ENCODE measurements at regions not wholly inside any gene's neighbourhood (a gene's known extent, or its start where the extent isn't known, plus 50 kb on each side); places are given as distances from the start of the nearest gene placed in this dataset.
"Not testable (repeated sequence)": the region's sequence is repeated elsewhere in the genome, so short reads cannot be mapped to it uniquely, and the experiment has no call there.

GRCh38 chr13:44778761-44779484 lies 202.8 kb upstream of the TSC22D1 start:
- Histone ChIP-seq H3F3A (ENCODE audit: insufficient read depth, low read length) (no peaks in the 10 kb centered on the region), H3K36me3 (replicated peaks; ENCODE audit: insufficient read depth, low read length) (no peaks in the 10 kb centered on the region), H3K9me2 (replicated peaks; ENCODE audit: insufficient read depth, low read length) (no peaks in the 10 kb centered on the region), H3K27me3 (replicated peaks; ENCODE audit: insufficient read depth, low read length) (no peaks in the 10 kb centered on the region), H3K4me3 (ENCODE audit: low read length) (no peak overlapping the region), H3K9me3 (replicated peaks; ENCODE audit: insufficient read depth, low read length) (no peaks in the 10 kb centered on the region), H3K9ac (ENCODE audit: low read length) (no peak overlapping the region), H3K4me1 (ENCODE audit: low read length) (no peaks in the 10 kb centered on the region), H3K27ac (ENCODE audit: low read length) (no peak overlapping the region), H4K20me1 (ENCODE audit: insufficient read depth, low read length) (no peaks in the 10 kb centered on the region), H3K4me2 (ENCODE audit: low read depth, low read length) (no peak overlapping the region), H3K79me2 (ENCODE audit: low read length) (no peaks in the 10 kb centered on the region), H2AFZ (ENCODE audit: low read length) (no peak overlapping the region)
- no peak for DNase-seq
- no peak for TF ChIP-seq CTCF (IDR thresholded peaks at IDR 0.05; ENCODE audit: low read length)
- TF ChIP-seq EZH2phosphoT487 (IDR thresholded peaks at IDR 0.05; ENCODE audit: low read length): no peak
- TF ChIP-seq EZH2 (optimal IDR thresholded peaks at IDR 0.05; ENCODE audit: low read depth, low read length): no peak

GRCh38 chr13:44775290-44775689 lies 199.2 kb upstream of the TSC22D1 start:
- H3K9me2 ChIP-seq (replicated peaks; ENCODE audit: insufficient read depth, low read length); H2AFZ ChIP-seq (ENCODE audit: low read length); H3K27ac ChIP-seq (ENCODE audit: low read length); H4K20me1 ChIP-seq (ENCODE audit: insufficient read depth, low read length); H3K9me3 ChIP-seq (replicated peaks; ENCODE audit: insufficient read depth, low read length); H3K27me3 ChIP-seq (replicated peaks; ENCODE audit: insufficient read depth, low read length); H3K9ac ChIP-seq (ENCODE audit: low read length); H3K4me3 ChIP-seq (ENCODE audit: low read length); H3K4me2 ChIP-seq (ENCODE audit: low read depth, low read length); H3K36me3 ChIP-seq (replicated peaks; ENCODE audit: insufficient read depth, low read length); DNase-seq; H3F3A ChIP-seq (ENCODE audit: insufficient read depth, low read length); H3K79me2 ChIP-seq (ENCODE audit: low read length); H3K4me1 ChIP-seq (ENCODE audit: low read length): not testable (repeated sequence)

GRCh38 chr13:44770951-44771350 lies 194.8 kb upstream of the TSC22D1 start:
- Histone ChIP-seq H3K27me3 (replicated peaks; ENCODE audit: insufficient read depth, low read length) (no peaks in the 10 kb centered on the region), H3K9me2 (replicated peaks; ENCODE audit: insufficient read depth, low read length) (no peaks in the 10 kb centered on the region), H4K20me1 (ENCODE audit: insufficient read depth, low read length) (no peaks in the 10 kb centered on the region), H2AFZ (ENCODE audit: low read length) (no peak overlapping the region), H3K4me3 (ENCODE audit: low read length) (no peak overlapping the region), H3K79me2 (ENCODE audit: low read length) (no peaks in the 10 kb centered on the region), H3K27ac (ENCODE audit: low read length) (no peak overlapping the region), H3K9me3 (replicated peaks; ENCODE audit: insufficient read depth, low read length) (no peaks in the 10 kb centered on the region), H3K4me2 (ENCODE audit: low read depth, low read length) (no peak overlapping the region), H3F3A (ENCODE audit: insufficient read depth, low read length) (no peaks in the 10 kb centered on the region), H3K36me3 (replicated peaks; ENCODE audit: insufficient read depth, low read length) (no peaks in the 10 kb centered on the region), H3K9ac (ENCODE audit: low read length) (no peak overlapping the region), H3K4me1 (ENCODE audit: low read length) (no peaks in the 10 kb centered on the region)
- DNase-seq: no peak
- TF ChIP-seq CTCF (IDR thresholded peaks at IDR 0.05; ENCODE audit: low read length) (no peak), EZH2 (optimal IDR thresholded peaks at IDR 0.05; ENCODE audit: low read depth, low read length) (no peak), EZH2phosphoT487 (IDR thresholded peaks at IDR 0.05; ENCODE audit: low read length) (no peak)

GRCh38 chr13:44769686-44770085 lies 193.6 kb upstream of the TSC22D1 start:
- no peak overlapping the region for H3K4me2 ChIP-seq (ENCODE audit: low read depth, low read length)
- no peaks in the 10 kb centered on the region for H3K4me1 ChIP-seq (ENCODE audit: low read length)
- H2AFZ ChIP-seq (ENCODE audit: low read length): no peak overlapping the region
- TF ChIP-seq EZH2 (optimal IDR thresholded peaks at IDR 0.05; ENCODE audit: low read depth, low read length) (no peak), EZH2phosphoT487 (IDR thresholded peaks at IDR 0.05; ENCODE audit: low read length) (no peak), CTCF (IDR thresholded peaks at IDR 0.05; ENCODE audit: low read length) (no peak)
- no peaks in the 10 kb centered on the region for H3K36me3 ChIP-seq (replicated peaks; ENCODE audit: insufficient read depth, low read length)
- no peaks in the 10 kb centered on the region for H3F3A ChIP-seq (ENCODE audit: insufficient read depth, low read length)
- H3K9me2 ChIP-seq (replicated peaks; ENCODE audit: insufficient read depth, low read length): no peaks in the 10 kb centered on the region
- H3K9me3 ChIP-seq (replicated peaks; ENCODE audit: insufficient read depth, low read length): no peaks in the 10 kb centered on the region
- no peaks in the 10 kb centered on the region for H4K20me1 ChIP-seq (ENCODE audit: insufficient read depth, low read length)
- no peaks in the 10 kb centered on the region for H3K79me2 ChIP-seq (ENCODE audit: low read length)
- H3K4me3 ChIP-seq (ENCODE audit: low read length): no peak overlapping the region
- no peak for DNase-seq
- H3K27me3 ChIP-seq (replicated peaks; ENCODE audit: insufficient read depth, low read length): no peaks in the 10 kb centered on the region
- H3K27ac ChIP-seq (ENCODE audit: low read length): no peak overlapping the region
- no peak overlapping the region for H3K9ac ChIP-seq (ENCODE audit: low read length)
